ENCODE measurements at regions not wholly inside any gene's neighbourhood (a gene's known extent, or its start where the extent isn't known, plus 50 kb on each side); places are given as distances from the start of the nearest gene placed in this dataset.

- Histone ChIP-seq H3K4me3 (ENCODE audit: low read length in 3 of 3) (no peak overlapping the region), H3K9me3 (ENCODE audit: control insufficient read depth in 2 of 3, insufficient read depth in 1 of 3, low read length in 3 of 3) (no peaks in the 10 kb centered on the region), H3K27ac (ENCODE audit: low read depth in 2 of 2, low read length in 2 of 2) (no peak overlapping the region), H3K27me3 (ENCODE audit: control insufficient read depth, insufficient read depth, low read length) (no peaks in the 10 kb centered on the region), H3K9ac (ENCODE audit: low read length in 3 of 3) (no peak overlapping the region), H3K4me1 (ENCODE audit: control insufficient read depth in 2 of 3, insufficient read depth in 2 of 3, low read depth in 1 of 3, low read length in 3 of 3) (no peaks in the 10 kb centered on the region), H3K36me3 (ENCODE audit: control insufficient read depth in 2 of 3, insufficient read depth in 3 of 3, low read length in 3 of 3) (no peaks in the 10 kb centered on the region)
- no peak for TF ChIP-seq CTCF (IDR thresholded peaks at IDR 0.05; ENCODE audit: borderline replicate concordance, extremely low read depth, insufficient read depth)
- FAIRE-seq (no peak), DNase-seq (peak in 1 of 5 donors; percentile 22)
- intact Hi-C loops (cut with DNase I): no loop called here
These were observed 473.9 kb downstream of the BCL11B start for GRCh38 chr14:98798099-98798498.

GRCh38 chr14:98799891-98800290 is 472.1 kb downstream of the BCL11B start:
- Histone ChIP-seq H3K27ac (ENCODE audit: low read depth in 2 of 2, low read length in 2 of 2) (no peak overlapping the region), H3K4me3 (ENCODE audit: low read length in 3 of 3) (no peak overlapping the region), H3K36me3 (ENCODE audit: control insufficient read depth in 2 of 3, insufficient read depth in 3 of 3, low read length in 3 of 3) (no peaks in the 10 kb centered on the region), H3K9ac (ENCODE audit: low read length in 3 of 3) (no peak overlapping the region), H3K4me1 (ENCODE audit: control insufficient read depth in 2 of 3, insufficient read depth in 2 of 3, low read depth in 1 of 3, low read length in 3 of 3) (no peaks in the 10 kb centered on the region), H3K27me3 (ENCODE audit: control insufficient read depth, insufficient read depth, low read length) (no peaks in the 10 kb centered on the region), H3K9me3 (ENCODE audit: control insufficient read depth in 2 of 3, insufficient read depth in 1 of 3, low read length in 3 of 3) (no peaks in the 10 kb centered on the region)
- DNase-seq (no peak), FAIRE-seq (no peak)
- intact Hi-C loops (cut with DNase I): no loop called here
- TF ChIP-seq CTCF (IDR thresholded peaks at IDR 0.05; ENCODE audit: borderline replicate concordance, extremely low read depth, insufficient read depth): no peak

GRCh38 chr14:98802044-98802443 is 470.0 kb downstream of the BCL11B start:
- no peak overlapping the region for H3K9ac ChIP-seq (ENCODE audit: low read length in 3 of 3)
- H3K9me3 ChIP-seq (ENCODE audit: control insufficient read depth in 2 of 3, insufficient read depth in 1 of 3, low read length in 3 of 3): no peaks in the 10 kb centered on the region
- no peak overlapping the region for H3K27ac ChIP-seq (ENCODE audit: low read depth in 2 of 2, low read length in 2 of 2)
- H3K27me3 ChIP-seq (ENCODE audit: control insufficient read depth, insufficient read depth, low read length): no peaks in the 10 kb centered on the region
- FAIRE-seq: no peak
- DNase-seq: peak in 2 of 5 donors; percentile 19 to 27
- H3K4me3 ChIP-seq (ENCODE audit: low read length in 3 of 3): no peak overlapping the region
- intact Hi-C loops (cut with DNase I): no loop called here
- no peaks in the 10 kb centered on the region for H3K4me1 ChIP-seq (ENCODE audit: control insufficient read depth in 2 of 3, insufficient read depth in 2 of 3, low read depth in 1 of 3, low read length in 3 of 3)
- no peaks in the 10 kb centered on the region for H3K36me3 ChIP-seq (ENCODE audit: control insufficient read depth in 2 of 3, insufficient read depth in 3 of 3, low read length in 3 of 3)
- no peak for TF ChIP-seq CTCF (IDR thresholded peaks at IDR 0.05; ENCODE audit: borderline replicate concordance, extremely low read depth, insufficient read depth)

DNA sequence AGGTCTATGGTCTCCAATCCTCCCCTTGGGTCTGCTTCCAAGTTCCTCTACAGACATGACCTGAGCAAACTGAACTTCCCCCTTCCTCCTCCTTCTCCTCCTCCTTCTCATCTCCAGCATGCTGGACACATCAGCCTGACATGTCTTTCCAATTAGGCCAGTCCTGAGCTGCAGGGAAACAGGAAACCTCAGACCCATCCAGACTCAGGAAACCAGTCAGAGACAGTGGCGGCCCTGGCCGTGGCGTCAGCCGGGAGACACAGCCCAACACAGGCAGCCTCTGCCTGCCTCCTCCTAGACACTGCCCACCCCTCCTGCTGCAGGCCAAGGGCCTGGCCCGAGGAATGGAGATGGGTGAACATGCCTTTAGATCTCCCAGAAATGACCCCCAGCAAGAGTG is 468.8 kb downstream of the BCL11B start:
- no peak overlapping the region for H3K9ac ChIP-seq (ENCODE audit: low read length in 3 of 3)
- no peaks in the 10 kb centered on the region for H3K9me3 ChIP-seq (ENCODE audit: control insufficient read depth in 2 of 3, insufficient read depth in 1 of 3, low read length in 3 of 3)
- FAIRE-seq (no peak), DNase-seq (no peak)
- H3K36me3 ChIP-seq (ENCODE audit: control insufficient read depth in 2 of 3, insufficient read depth in 3 of 3, low read length in 3 of 3): no peaks in the 10 kb centered on the region
- no peak for TF ChIP-seq CTCF (IDR thresholded peaks at IDR 0.05; ENCODE audit: borderline replicate concordance, extremely low read depth, insufficient read depth)
- no peaks in the 10 kb centered on the region for H3K4me1 ChIP-seq (ENCODE audit: control insufficient read depth in 2 of 3, insufficient read depth in 2 of 3, low read depth in 1 of 3, low read length in 3 of 3)
- no peak overlapping the region for H3K27ac ChIP-seq (ENCODE audit: low read depth in 2 of 2, low read length in 2 of 2)
- H3K4me3 ChIP-seq (ENCODE audit: low read length in 3 of 3): no peak overlapping the region
- no peaks in the 10 kb centered on the region for H3K27me3 ChIP-seq (ENCODE audit: control insufficient read depth, insufficient read depth, low read length)
- intact Hi-C loops (cut with DNase I): no loop called here

Measured in kidney (tissue), 13 donors.